BLaER1 (cell line): ENCODE measurements at regions not wholly inside any gene's neighbourhood (a gene's known extent, or its start where the extent isn't known, plus 50 kb on each side); places are given as distances from the start of the nearest gene placed in this dataset.
"Not testable (repeated sequence)": the region's sequence is repeated elsewhere in the genome, so short reads cannot be mapped to it uniquely, and the experiment has no call there.

Experiments used
- H3K27ac ChIP-seq: shearing (Covaris generic); formaldehyde crosslinking; 2 replicates; pipeline ENCODE4 v1.8.1; 2022
- H3K27me3 ChIP-seq: shearing (Covaris generic); formaldehyde crosslinking; 2 replicates; pipeline ENCODE4 v1.8.1; 2022
- H3K36me3 ChIP-seq: shearing (Covaris generic); formaldehyde crosslinking; 2 replicates; pipeline ENCODE4 v1.8.1; 2022
- H3K4me1 ChIP-seq: shearing (Covaris generic); formaldehyde crosslinking; 2 replicates; pipeline ENCODE4 v1.8.1; 2022
- H3K4me2 ChIP-seq: shearing (Covaris generic); formaldehyde crosslinking; 2 replicates; pipeline ENCODE4 v1.8.1; 2022
- H3K4me3 ChIP-seq: shearing (Covaris generic); formaldehyde crosslinking; 2 replicates; pipeline ENCODE4 v1.8.1; 2022
- H3K9ac ChIP-seq: shearing (Covaris generic); formaldehyde crosslinking; 2 replicates; pipeline ENCODE4 v1.8.1; 2022
- H3K9me3 ChIP-seq: shearing (Covaris generic); formaldehyde crosslinking; 2 replicates; pipeline ENCODE4 v1.8.1; 2022
- H4K20me1 ChIP-seq: shearing (Covaris generic); formaldehyde crosslinking; 2 replicates; pipeline ENCODE4 v1.8.1; 2022
- Cebpa-rat ChIP-seq: shearing (Covaris generic); IDR thresholded peaks from 2 replicates; pipeline ENCODE4 v1.8.1; 2022

DNA sequence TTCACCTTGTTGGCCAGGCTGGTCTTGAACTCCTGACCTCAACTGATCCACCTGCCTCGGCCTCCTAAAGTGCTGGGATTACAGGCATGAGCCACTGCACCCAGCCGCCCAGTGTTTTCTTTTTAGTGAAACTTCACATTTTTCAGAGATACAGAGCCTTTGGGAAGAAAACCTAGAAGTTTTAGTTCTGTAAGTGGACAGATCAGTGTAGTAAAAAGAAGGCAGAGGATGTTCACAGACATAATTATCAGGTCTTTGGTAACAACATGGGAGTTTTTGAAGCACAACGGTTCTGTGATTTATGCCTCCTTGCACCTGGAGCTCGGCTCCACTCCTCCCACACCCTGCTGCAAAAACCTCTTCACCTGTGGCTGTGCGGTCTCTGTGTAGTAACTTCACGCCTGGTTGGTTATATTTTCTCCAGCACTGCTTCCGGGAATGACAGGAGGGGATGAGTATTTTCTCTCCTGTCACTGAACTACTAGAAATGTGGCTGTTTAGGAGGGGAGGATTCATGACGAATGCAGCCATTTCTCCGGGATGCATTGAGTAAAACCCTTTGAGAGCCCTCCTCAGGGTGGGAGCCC, 67.0 kb downstream of the ARF6 start:
- no peak overlapping the region for H3K9ac ChIP-seq

GRCh38 chr14:49960453-49960852, 67.6 kb downstream of the ARF6 start:
- Histone ChIP-seq H3K4me2 (peak overlapping the region; percentile 33), H3K4me1 (peaks cover 10% of the 10 kb centered on the region; the same call in 1 of the 2 replicates), H3K9ac (no peak overlapping the region), H4K20me1 (no peaks in the 10 kb centered on the region), H3K9me3 (no peaks in the 10 kb centered on the region), H3K36me3 (no peaks in the 10 kb centered on the region), H3K27me3 (no peaks in the 10 kb centered on the region), H3K27ac (no peak overlapping the region), H3K4me3 (no peak overlapping the region)
- no peak for TF ChIP-seq Cebpa-rat

More for the DNA sequence above, 67.0 kb downstream of the ARF6 start:
- Histone ChIP-seq H3K9me3 (no peaks in the 10 kb centered on the region), H3K4me1 (peaks cover 10% of the 10 kb centered on the region; the same call in 1 of the 2 replicates), H3K36me3 (no peaks in the 10 kb centered on the region), H4K20me1 (no peaks in the 10 kb centered on the region), H3K4me3 (no peak overlapping the region), H3K27me3 (no peaks in the 10 kb centered on the region), H3K4me2 (peak overlapping the region; percentile 33), H3K27ac (no peak overlapping the region)
- no peak for TF ChIP-seq Cebpa-rat

DNA sequence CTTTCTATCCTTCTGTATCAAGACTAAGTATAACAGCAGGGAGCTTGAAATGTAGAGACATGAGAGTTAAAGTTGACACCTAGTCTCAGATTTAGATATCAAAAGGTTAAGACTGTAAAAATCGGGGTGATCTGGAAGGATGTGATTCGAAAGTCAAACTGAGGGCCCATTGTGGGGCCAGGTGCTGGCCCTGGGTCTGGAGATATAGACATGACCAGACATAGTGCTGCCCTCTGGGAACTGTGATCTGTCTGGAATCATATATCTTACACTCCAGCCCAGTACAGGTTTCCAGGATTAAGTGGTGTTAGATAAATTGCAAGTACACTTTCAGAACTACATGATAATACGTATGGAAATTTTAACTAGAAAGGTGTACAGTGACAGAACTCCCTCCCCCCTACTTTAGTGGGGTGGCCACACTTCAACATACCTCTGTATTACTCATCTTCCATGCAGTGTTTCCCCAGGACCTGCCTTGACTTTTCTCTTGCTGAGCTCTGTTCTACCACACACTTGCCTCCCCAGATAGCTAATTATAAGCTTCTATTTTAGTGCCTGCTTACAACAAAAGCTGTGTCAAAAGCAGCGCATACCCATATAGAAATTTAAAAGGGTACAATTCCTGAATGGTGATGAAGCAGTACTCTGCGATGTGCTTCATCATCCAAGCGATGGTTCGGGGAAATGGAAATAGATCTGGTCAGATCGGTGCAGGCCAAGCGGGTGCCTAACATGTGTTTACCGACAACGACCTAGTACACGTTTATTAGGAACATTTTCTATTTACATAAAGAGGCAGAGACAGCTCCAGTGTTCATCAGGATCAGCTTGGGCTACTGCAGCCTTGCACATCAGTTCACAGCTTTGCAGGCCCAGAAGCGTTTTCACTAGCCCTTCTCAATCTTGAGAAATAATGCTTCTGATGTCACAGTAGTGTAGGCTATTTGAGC, 68.7 kb downstream of the ARF6 start:
- Histone ChIP-seq H3K36me3 (no peaks in the 10 kb centered on the region), H4K20me1 (no peaks in the 10 kb centered on the region), H3K4me1 (peaks cover 10% of the 10 kb centered on the region; the same call in 1 of the 2 replicates), H3K9ac (no peak overlapping the region), H3K27me3 (no peaks in the 10 kb centered on the region), H3K4me3 (no peak overlapping the region), H3K4me2 (no peak overlapping the region), H3K27ac (no peak overlapping the region), H3K9me3 (no peaks in the 10 kb centered on the region)
- TF ChIP-seq Cebpa-rat, result no peak

GRCh38 chr14:49962621-49963020, 69.7 kb downstream of the ARF6 start:
- Histone ChIP-seq H3K9ac (no peak overlapping the region), H3K27me3 (no peaks in the 10 kb centered on the region), H3K4me2 (no peak overlapping the region), H3K4me1 (peaks cover 10% of the 10 kb centered on the region; the same call in 1 of the 2 replicates), H3K9me3 (no peaks in the 10 kb centered on the region), H4K20me1 (no peaks in the 10 kb centered on the region), H3K4me3 (no peak overlapping the region), H3K27ac (no peak overlapping the region), H3K36me3 (no peaks in the 10 kb centered on the region)
- no peak for TF ChIP-seq Cebpa-rat

GRCh38 chr14:49965068-49965651, 72.3 kb downstream of the ARF6 start:
- not testable (repeated sequence) for H3K36me3 ChIP-seq, H3K4me2 ChIP-seq, H3K27ac ChIP-seq, H3K4me3 ChIP-seq, H3K9me3 ChIP-seq, H4K20me1 ChIP-seq, H3K4me1 ChIP-seq, H3K9ac ChIP-seq, H3K27me3 ChIP-seq

DNA sequence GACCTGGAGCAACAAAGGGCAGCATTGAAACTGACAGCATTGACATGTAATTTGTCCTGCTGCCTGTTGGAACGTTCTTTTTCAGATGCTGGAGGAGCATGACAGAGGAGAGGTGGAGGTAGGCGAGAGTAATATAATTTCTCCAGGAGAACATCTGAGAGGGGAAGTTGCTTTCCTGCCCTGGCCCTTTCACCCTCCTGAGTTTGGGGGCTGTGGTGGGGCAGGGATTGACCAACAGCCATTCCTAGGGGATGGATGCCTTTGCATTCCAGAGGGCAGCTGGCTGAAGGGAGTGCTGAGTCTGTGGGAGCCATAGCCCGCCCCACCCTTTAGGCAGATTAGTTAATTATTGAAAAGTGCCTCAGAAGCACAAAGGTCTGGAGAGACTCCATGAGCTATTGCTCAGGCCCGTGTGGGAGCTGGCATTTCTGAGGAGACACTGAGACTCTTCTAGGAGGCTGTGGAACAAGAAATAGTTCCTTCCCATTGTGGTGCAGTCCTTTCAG, 73.5 kb downstream of the ARF6 start:
- H3K4me2 ChIP-seq, result no peak overlapping the region
- no peak for TF ChIP-seq Cebpa-rat
- H3K4me1 ChIP-seq, result peaks cover 7% of the 10 kb centered on the region
- no peaks in the 10 kb centered on the region for H3K27me3 ChIP-seq
- no peaks in the 10 kb centered on the region for H3K9me3 ChIP-seq
- H4K20me1 ChIP-seq, result no peaks in the 10 kb centered on the region
- H3K27ac ChIP-seq, result no peak overlapping the region
- no peak overlapping the region for H3K9ac ChIP-seq
- H3K36me3 ChIP-seq, result no peaks in the 10 kb centered on the region
- no peak overlapping the region for H3K4me3 ChIP-seq

DNA sequence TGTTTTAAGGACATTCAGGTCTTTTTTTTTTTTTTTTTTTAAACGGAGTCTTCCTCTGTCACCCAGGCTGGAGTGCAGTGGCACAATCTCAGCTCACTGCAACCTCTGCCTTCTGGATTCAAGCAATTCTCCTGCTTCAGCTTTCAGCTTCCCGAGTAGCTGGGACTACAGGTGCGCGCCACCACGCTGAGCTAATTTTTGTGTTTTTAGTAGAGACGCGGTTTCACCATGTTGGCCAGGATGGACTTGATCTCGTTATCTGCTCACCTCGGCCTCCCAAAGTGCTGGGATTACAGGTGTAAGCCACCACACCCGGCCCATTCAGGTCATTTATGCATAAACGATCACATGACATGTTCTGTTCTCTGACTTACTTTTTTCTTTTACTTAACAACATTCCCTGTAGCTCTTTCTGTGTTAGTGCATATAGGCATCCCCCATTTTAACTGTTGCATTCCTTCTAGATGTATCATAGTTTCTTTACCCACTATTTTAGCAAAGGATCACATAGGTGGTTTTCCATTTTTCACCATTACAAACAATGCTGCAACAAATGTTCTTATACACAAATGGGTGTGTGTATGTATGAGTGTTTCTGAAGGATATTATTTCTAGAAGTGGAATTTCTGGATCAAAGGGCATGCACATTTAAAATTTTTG, 74.2 kb downstream of the ARF6 start:
- Histone ChIP-seq H3K9me3 (no peaks in the 10 kb centered on the region), H3K36me3 (no peaks in the 10 kb centered on the region), H3K27ac (no peak overlapping the region), H3K4me1 (peaks cover 14% of the 10 kb centered on the region), H3K4me3 (no peak overlapping the region), H3K27me3 (no peaks in the 10 kb centered on the region), H4K20me1 (no peaks in the 10 kb centered on the region), H3K9ac (no peak overlapping the region), H3K4me2 (no peak overlapping the region)
- no peak for TF ChIP-seq Cebpa-rat

DNA sequence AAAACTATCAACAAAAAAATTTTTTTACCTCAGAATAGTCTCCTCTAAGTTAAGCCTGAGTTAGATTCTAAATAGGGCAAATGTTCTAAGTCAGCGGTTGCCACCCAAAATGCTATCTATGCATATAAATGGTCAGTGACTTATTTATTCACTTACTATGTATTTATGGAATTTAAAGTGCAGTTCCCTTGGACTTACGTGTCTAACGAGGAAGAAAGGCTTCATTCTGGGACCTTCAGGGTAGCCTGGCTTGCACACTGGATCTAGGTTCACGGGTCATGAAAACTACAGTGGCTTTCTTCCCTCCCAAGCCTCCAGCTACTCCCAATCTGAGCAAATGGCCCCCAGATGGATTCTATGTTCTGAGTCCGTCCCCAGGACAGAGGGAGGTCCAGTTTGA, 77.1 kb downstream of the ARF6 start:
- Histone ChIP-seq H3K36me3 (no peaks in the 10 kb centered on the region), H3K9ac (no peak overlapping the region), H3K4me1 (peaks cover 27% of the 10 kb centered on the region), H3K27ac (no peak overlapping the region), H4K20me1 (no peaks in the 10 kb centered on the region), H3K4me3 (no peak overlapping the region), H3K4me2 (no peak overlapping the region), H3K27me3 (no peaks in the 10 kb centered on the region), H3K9me3 (no peaks in the 10 kb centered on the region)
- TF ChIP-seq Cebpa-rat, result no peak

DNA sequence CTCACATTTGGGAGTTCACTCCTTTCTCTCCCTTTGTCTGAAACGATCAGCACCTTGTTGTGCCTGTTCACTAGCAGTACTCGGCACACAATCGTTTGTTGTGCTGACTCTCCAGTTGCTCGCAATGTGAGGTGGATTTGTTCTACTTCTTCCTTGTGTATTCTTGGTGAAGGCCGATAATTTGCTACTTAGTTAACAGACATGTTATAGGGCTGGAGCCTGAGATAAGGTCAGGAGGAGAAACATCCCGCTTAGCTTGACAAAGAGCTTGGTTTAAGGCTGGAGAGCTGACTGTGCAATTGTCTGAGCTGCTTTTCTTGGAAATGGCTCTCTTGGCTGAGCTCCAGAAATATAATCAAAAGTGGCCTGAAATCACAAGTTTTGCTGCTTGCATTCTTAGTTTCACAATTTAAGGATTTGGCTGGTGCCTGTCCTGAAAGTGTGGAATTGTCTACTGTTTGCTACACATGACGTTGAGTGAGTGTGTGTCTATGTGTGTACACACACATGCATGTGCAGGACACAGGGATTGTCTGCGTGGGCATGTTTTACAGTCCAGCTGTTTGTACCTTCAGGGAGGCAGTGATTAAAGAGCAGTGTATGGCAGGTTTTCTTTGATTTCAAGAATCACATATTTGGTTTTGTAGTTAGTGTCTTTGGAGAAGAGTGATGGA, 77.7 kb downstream of the ARF6 start:
- H3K27ac ChIP-seq, result no peak overlapping the region
- no peak for TF ChIP-seq Cebpa-rat
- H3K4me1 ChIP-seq, result peaks cover 27% of the 10 kb centered on the region
- no peaks in the 10 kb centered on the region for H3K27me3 ChIP-seq
- no peaks in the 10 kb centered on the region for H3K9me3 ChIP-seq
- H3K9ac ChIP-seq, result no peak overlapping the region
- H3K4me3 ChIP-seq, result no peak overlapping the region
- no peaks in the 10 kb centered on the region for H4K20me1 ChIP-seq
- H3K36me3 ChIP-seq, result no peaks in the 10 kb centered on the region
- peak overlapping the region; percentile 75 for H3K4me2 ChIP-seq
